ENCODE measurements at regions not wholly inside any gene's neighbourhood (a gene's known extent, or its start where the extent isn't known, plus 50 kb on each side); places are given as distances from the start of the nearest gene placed in this dataset.
"Not testable (repeated sequence)": the region's sequence is repeated elsewhere in the genome, so short reads cannot be mapped to it uniquely, and the experiment has no call there.

DNA sequence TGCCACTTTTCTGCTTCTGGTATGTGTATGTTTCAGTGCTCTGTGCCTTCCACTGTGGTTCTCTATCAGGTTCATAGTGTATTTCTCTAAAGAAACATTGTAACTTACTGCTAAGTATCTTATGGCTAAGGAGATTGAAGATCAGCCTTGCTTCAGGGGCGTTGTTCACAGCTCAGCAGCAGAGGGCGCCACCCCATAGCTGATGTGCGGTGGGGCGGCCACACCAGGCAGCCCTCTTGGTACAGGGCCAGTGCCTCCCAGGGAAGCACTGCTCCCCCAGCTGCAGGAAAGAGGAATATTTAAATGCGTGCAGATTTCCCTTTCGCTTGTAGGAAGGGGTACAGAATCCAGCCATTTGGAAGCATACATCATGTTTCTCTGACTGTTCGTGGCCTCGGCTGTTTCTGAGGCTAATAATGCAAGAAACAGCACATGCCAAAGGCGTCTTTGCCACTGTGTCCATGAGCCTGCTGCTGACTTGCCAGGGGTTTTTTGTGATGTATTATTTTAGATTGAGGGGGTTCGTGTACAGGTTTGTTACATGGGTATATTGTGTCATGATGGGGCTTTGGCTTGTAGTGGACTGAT lies 96.7 kb downstream of the TBC1D26 start:
- H2AK5ac ChIP-seq (ENCODE audit: low read length); H3K9ac ChIP-seq (ENCODE audit: low read length); H3K79me1 ChIP-seq (ENCODE audit: low read length); H3K79me2 ChIP-seq (ENCODE audit: control insufficient read depth, insufficient read depth, low read length); H4K5ac ChIP-seq (ENCODE audit: low read length); H3K27ac ChIP-seq (ENCODE audit: low read depth, low read length); H3K23ac ChIP-seq (ENCODE audit: low read length); H3K56ac ChIP-seq (ENCODE audit: low read length); H2BK15ac ChIP-seq (replicated peaks; ENCODE audit: low read depth); H3K4me1 ChIP-seq (ENCODE audit: control insufficient read depth, low read depth, low read length); H3K4me3 ChIP-seq (ENCODE audit: low read length); H3K27me3 ChIP-seq (ENCODE audit: insufficient read depth, low read length, poor library complexity); H3K4me2 ChIP-seq (ENCODE audit: low read length); H3K4ac ChIP-seq (ENCODE audit: low read depth, low read length); H3K36me3 ChIP-seq (ENCODE audit: control insufficient read depth, insufficient read depth, low read length); H4K8ac ChIP-seq (ENCODE audit: low read depth, low read length); H2BK120ac ChIP-seq (ENCODE audit: low read depth, low read length); H3K18ac ChIP-seq (ENCODE audit: low read length); H2BK5ac ChIP-seq (ENCODE audit: low read length): not testable (repeated sequence)
- whole genome bisulfite sequencing (ENCODE audit: extremely low coverage, insufficient coverage, low lambda C conversion rate) = no CpG with 5 or more reads among the region's 10 CpGs
- DNase-seq = peak; percentile 63

DNA sequence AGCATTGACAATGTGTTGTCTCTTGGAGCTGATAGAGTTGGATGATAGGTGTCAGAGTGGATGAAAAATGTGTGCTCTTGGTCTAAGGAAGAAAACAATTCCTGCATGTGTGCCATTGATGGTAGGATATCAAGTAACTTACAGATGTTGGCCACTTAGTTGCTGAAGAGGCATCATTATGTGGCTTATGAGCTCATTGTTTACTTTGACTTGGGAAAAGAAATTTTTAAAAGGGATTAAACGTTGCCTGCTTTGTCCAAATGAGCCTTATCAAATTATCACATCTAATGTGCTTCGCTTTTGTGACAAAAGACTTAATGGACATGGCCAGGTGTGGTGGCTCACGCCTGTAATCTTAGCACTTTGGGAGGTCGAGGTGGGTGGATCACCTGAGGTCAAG lies 98.1 kb downstream of the TBC1D26 start:
- H2BK5ac ChIP-seq (ENCODE audit: low read length); H3K4me3 ChIP-seq (ENCODE audit: low read length); H3K56ac ChIP-seq (ENCODE audit: low read length); H3K4me2 ChIP-seq (ENCODE audit: low read length); H3K36me3 ChIP-seq (ENCODE audit: control insufficient read depth, insufficient read depth, low read length); H2BK120ac ChIP-seq (ENCODE audit: low read depth, low read length); H3K4me1 ChIP-seq (ENCODE audit: control insufficient read depth, low read depth, low read length); H3K79me1 ChIP-seq (ENCODE audit: low read length); H3K27me3 ChIP-seq (ENCODE audit: insufficient read depth, low read length, poor library complexity); H2BK15ac ChIP-seq (replicated peaks; ENCODE audit: low read depth); H3K79me2 ChIP-seq (ENCODE audit: control insufficient read depth, insufficient read depth, low read length); H3K18ac ChIP-seq (ENCODE audit: low read length); H2AK5ac ChIP-seq (ENCODE audit: low read length); H3K23ac ChIP-seq (ENCODE audit: low read length); H3K27ac ChIP-seq (ENCODE audit: low read depth, low read length); H3K4ac ChIP-seq (ENCODE audit: low read depth, low read length); H4K5ac ChIP-seq (ENCODE audit: low read length); H4K8ac ChIP-seq (ENCODE audit: low read depth, low read length); H3K9ac ChIP-seq (ENCODE audit: low read length); DNase-seq: not testable (repeated sequence)
- no CpG with 5 or more reads among the region's 4 CpGs for WGBS (ENCODE audit: extremely low coverage, insufficient coverage, low lambda C conversion rate)

GRCh38 chr17:15831182-15831581 lies 99.1 kb downstream of the TBC1D26 start:
- H2BK120ac ChIP-seq (ENCODE audit: low read depth, low read length); H3K4ac ChIP-seq (ENCODE audit: low read depth, low read length); H3K9ac ChIP-seq (ENCODE audit: low read length); H2AK5ac ChIP-seq (ENCODE audit: low read length); H3K27ac ChIP-seq (ENCODE audit: low read depth, low read length); H3K79me2 ChIP-seq (ENCODE audit: control insufficient read depth, insufficient read depth, low read length); H3K4me3 ChIP-seq (ENCODE audit: low read length); H3K4me1 ChIP-seq (ENCODE audit: control insufficient read depth, low read depth, low read length); H2BK5ac ChIP-seq (ENCODE audit: low read length); H3K23ac ChIP-seq (ENCODE audit: low read length); H3K18ac ChIP-seq (ENCODE audit: low read length); H3K79me1 ChIP-seq (ENCODE audit: low read length); H4K8ac ChIP-seq (ENCODE audit: low read depth, low read length); H3K36me3 ChIP-seq (ENCODE audit: control insufficient read depth, insufficient read depth, low read length); DNase-seq; H3K4me2 ChIP-seq (ENCODE audit: low read length); H4K5ac ChIP-seq (ENCODE audit: low read length); H3K27me3 ChIP-seq (ENCODE audit: insufficient read depth, low read length, poor library complexity); H2BK15ac ChIP-seq (replicated peaks; ENCODE audit: low read depth); H3K56ac ChIP-seq (ENCODE audit: low read length): not testable (repeated sequence)
- no CpG with 5 or more reads among the region's 6 CpGs for WGBS (ENCODE audit: extremely low coverage, insufficient coverage, low lambda C conversion rate)

GRCh38 chr17:15832921-15833480 lies 100.9 kb downstream of the TBC1D26 start:
- not testable (repeated sequence) for H2BK120ac ChIP-seq (ENCODE audit: low read depth, low read length); H2BK15ac ChIP-seq (replicated peaks; ENCODE audit: low read depth); H3K27me3 ChIP-seq (ENCODE audit: insufficient read depth, low read length, poor library complexity); H3K9ac ChIP-seq (ENCODE audit: low read length); H3K27ac ChIP-seq (ENCODE audit: low read depth, low read length); H3K23ac ChIP-seq (ENCODE audit: low read length); H3K79me2 ChIP-seq (ENCODE audit: control insufficient read depth, insufficient read depth, low read length); H4K8ac ChIP-seq (ENCODE audit: low read depth, low read length); H3K18ac ChIP-seq (ENCODE audit: low read length); H3K56ac ChIP-seq (ENCODE audit: low read length); H3K79me1 ChIP-seq (ENCODE audit: low read length); H3K4me1 ChIP-seq (ENCODE audit: control insufficient read depth, low read depth, low read length); H2AK5ac ChIP-seq (ENCODE audit: low read length); H2BK5ac ChIP-seq (ENCODE audit: low read length); H4K5ac ChIP-seq (ENCODE audit: low read length); H3K4ac ChIP-seq (ENCODE audit: low read depth, low read length); DNase-seq; H3K4me3 ChIP-seq (ENCODE audit: low read length); H3K36me3 ChIP-seq (ENCODE audit: control insufficient read depth, insufficient read depth, low read length); H3K4me2 ChIP-seq (ENCODE audit: low read length)
- no CpG with 5 or more reads among the region's 11 CpGs for WGBS (ENCODE audit: extremely low coverage, insufficient coverage, low lambda C conversion rate)

DNA sequence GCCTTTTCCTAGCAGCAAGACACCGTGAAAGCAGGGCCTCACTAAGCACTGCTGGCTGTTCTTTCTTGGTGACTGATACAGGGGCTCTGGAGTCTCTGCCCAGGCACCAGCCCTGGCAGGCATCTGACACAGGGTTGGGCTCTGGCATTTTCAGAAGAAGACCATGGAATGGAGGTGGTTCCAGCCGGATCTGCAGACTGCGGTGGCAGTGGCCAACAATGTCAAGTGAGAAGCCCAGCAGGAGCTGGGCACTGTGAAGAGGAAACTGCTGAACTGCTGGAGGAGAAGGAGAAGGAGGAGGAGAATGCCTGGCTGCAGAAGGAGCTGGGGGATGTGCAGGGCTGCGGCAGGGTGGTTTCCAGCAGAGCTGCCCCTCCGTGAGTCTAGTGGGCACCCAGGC lies 101.8 kb downstream of the TBC1D26 start:
- not testable (repeated sequence) for H3K4me2 ChIP-seq (ENCODE audit: low read length); H3K23ac ChIP-seq (ENCODE audit: low read length); H2AK5ac ChIP-seq (ENCODE audit: low read length); H3K27me3 ChIP-seq (ENCODE audit: insufficient read depth, low read length, poor library complexity); H3K79me2 ChIP-seq (ENCODE audit: control insufficient read depth, insufficient read depth, low read length); H3K56ac ChIP-seq (ENCODE audit: low read length); H3K9ac ChIP-seq (ENCODE audit: low read length); H3K27ac ChIP-seq (ENCODE audit: low read depth, low read length); H3K36me3 ChIP-seq (ENCODE audit: control insufficient read depth, insufficient read depth, low read length); DNase-seq; H4K8ac ChIP-seq (ENCODE audit: low read depth, low read length); H2BK5ac ChIP-seq (ENCODE audit: low read length); H2BK15ac ChIP-seq (replicated peaks; ENCODE audit: low read depth); H3K4me1 ChIP-seq (ENCODE audit: control insufficient read depth, low read depth, low read length); H3K18ac ChIP-seq (ENCODE audit: low read length); H3K4ac ChIP-seq (ENCODE audit: low read depth, low read length); H3K4me3 ChIP-seq (ENCODE audit: low read length); H2BK120ac ChIP-seq (ENCODE audit: low read depth, low read length); H3K79me1 ChIP-seq (ENCODE audit: low read length); H4K5ac ChIP-seq (ENCODE audit: low read length)
- no CpG with 5 or more reads among the region's 5 CpGs for WGBS (ENCODE audit: extremely low coverage, insufficient coverage, low lambda C conversion rate)

- H3K36me3 ChIP-seq (ENCODE audit: control insufficient read depth, insufficient read depth, low read length); H3K79me1 ChIP-seq (ENCODE audit: low read length); H2BK15ac ChIP-seq (replicated peaks; ENCODE audit: low read depth); H3K27me3 ChIP-seq (ENCODE audit: insufficient read depth, low read length, poor library complexity); H2BK120ac ChIP-seq (ENCODE audit: low read depth, low read length); H3K4me1 ChIP-seq (ENCODE audit: control insufficient read depth, low read depth, low read length); H3K79me2 ChIP-seq (ENCODE audit: control insufficient read depth, insufficient read depth, low read length); H3K4me3 ChIP-seq (ENCODE audit: low read length); H4K5ac ChIP-seq (ENCODE audit: low read length); H2BK5ac ChIP-seq (ENCODE audit: low read length); H3K4me2 ChIP-seq (ENCODE audit: low read length); H3K56ac ChIP-seq (ENCODE audit: low read length); DNase-seq; H3K27ac ChIP-seq (ENCODE audit: low read depth, low read length); H3K18ac ChIP-seq (ENCODE audit: low read length); H3K4ac ChIP-seq (ENCODE audit: low read depth, low read length); H2AK5ac ChIP-seq (ENCODE audit: low read length); H3K9ac ChIP-seq (ENCODE audit: low read length); H4K8ac ChIP-seq (ENCODE audit: low read depth, low read length); H3K23ac ChIP-seq (ENCODE audit: low read length): not testable (repeated sequence)
- no CpG with 5 or more reads among the region's 4 CpGs for WGBS (ENCODE audit: extremely low coverage, insufficient coverage, low lambda C conversion rate)
These were observed 103.4 kb downstream of the TBC1D26 start for GRCh38 chr17:15835481-15835880.

Measured in mesendoderm (in vitro differentiated cells).